HFF-Myc (cell line): ENCODE measurements at regions not wholly inside any gene's neighbourhood (a gene's known extent, or its start where the extent isn't known, plus 50 kb on each side); places are given as distances from the start of the nearest gene placed in this dataset.
"Not testable (repeated sequence)": the region's sequence is repeated elsewhere in the genome, so short reads cannot be mapped to it uniquely, and the experiment has no call there.

Source experiments
- DNase-seq: peaks from one replicate; pipeline ENCODE4 v3.0.0-alpha.2; 2011; ENCODE audit warnings: low read depth; ENCODE audit errors: extremely low read depth
- H3K4me3 ChIP-seq: replicated peaks from 2 replicates; pipeline ENCODE4 v1.5.1; 2011; ENCODE audit warnings: low read depth, mild to moderate bottlenecking, control low read depth, low read length
- CTCF ChIP-seq: IDR thresholded peaks from 2 replicates; pipeline ENCODE4 v1.5.1; 2012; ENCODE audit warnings: mild to moderate bottlenecking, low read depth, low read length, control low read depth; ENCODE audit errors: missing control alignments

GRCh38 chr2:139685090-139685983 is 905.1 kb upstream of the NXPH2 start:
- no peak for TF ChIP-seq CTCF
- DNase-seq = no peak
- no peak overlapping the region for H3K4me3 ChIP-seq

GRCh38 chr2:139684286-139684860 is 904.2 kb upstream of the NXPH2 start:
- H3K4me3 ChIP-seq = no peak overlapping the region
- DNase-seq = no peak
- TF ChIP-seq CTCF = no peak

GRCh38 chr2:139674577-139674976 is 894.4 kb upstream of the NXPH2 start:
- no peak for TF ChIP-seq CTCF
- H3K4me3 ChIP-seq = no peak overlapping the region
- no peak for DNase-seq

DNA sequence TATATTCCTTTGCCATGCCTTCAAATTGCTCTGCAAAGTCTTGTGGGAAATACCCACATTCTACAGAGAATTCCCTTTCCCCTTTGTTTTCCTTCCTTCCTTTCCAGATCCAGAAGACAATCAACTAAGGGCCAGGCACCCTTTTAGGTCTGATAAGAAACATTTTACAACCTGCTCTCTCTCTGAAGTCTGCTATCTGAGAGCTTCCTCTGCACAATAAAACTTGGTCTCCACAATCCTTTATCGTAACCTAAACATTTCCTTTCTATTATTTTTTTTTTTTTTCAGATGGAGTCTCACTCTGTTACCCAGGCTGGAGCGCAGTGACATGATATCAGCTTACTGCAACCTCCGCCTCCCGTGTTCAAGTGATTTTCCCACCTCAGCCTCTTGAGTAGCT is 893.3 kb upstream of the NXPH2 start:
- not testable (repeated sequence) for H3K4me3 ChIP-seq, DNase-seq

DNA sequence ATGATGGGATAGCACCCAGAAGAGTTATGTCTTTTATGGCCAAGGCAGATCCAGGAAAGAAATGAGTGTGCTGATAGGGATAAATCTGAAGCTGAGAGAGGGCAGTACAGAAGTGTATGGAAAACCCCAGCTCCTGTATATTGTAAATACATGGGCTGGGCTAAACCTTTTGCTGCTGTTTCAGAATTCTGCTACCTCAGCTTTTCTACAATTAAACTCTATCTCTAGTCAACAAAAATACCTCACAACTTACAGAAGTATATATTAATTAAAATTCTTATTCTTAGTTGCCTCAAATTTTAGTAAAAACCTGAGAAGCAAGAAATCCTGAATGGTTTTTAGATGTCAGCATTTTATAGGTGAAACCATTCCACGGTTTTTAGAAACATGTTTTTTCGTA is 889.5 kb upstream of the NXPH2 start:
- no peak overlapping the region for H3K4me3 ChIP-seq
- TF ChIP-seq CTCF = no peak
- no peak for DNase-seq

- no peak overlapping the region for H3K4me3 ChIP-seq
- DNase-seq = no peak
- no peak for TF ChIP-seq CTCF
Observed at GRCh38 chr2:139652385-139652784, 872.2 kb upstream of the NXPH2 start.

GRCh38 chr2:139645617-139646016 is 865.4 kb upstream of the NXPH2 start:
- DNase-seq = no peak
- H3K4me3 ChIP-seq = no peak overlapping the region
- TF ChIP-seq CTCF = no peak
